ENCODE measurements at regions not wholly inside any gene's neighbourhood (a gene's known extent, or its start where the extent isn't known, plus 50 kb on each side); places are given as distances from the start of the nearest gene placed in this dataset.

DNA sequence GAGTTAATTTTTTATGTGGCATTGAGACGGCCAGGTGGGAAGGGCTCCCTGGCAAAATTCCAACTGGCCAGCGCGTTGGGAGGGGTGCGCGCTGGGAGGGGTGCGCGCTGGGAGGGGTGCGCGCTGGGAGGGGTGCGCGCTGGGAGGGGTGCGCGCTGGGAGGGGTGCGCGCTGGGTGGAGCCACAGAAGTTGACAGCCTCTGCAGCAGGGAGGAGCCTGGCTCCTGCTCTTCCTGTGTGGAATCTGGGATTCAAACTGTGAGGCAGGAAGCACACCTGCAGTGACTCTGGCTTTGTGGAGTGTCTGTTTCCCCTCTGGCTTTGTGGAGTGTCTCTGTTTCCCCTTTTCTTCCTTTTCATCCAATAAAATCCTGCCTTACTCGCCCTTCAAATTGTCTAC is 147.9 kb upstream of the CBLN2 start:
- no peak overlapping the region for H3K4me3 ChIP-seq (ENCODE audit: control insufficient read depth, low read depth, low read length)
- DNase-seq (ENCODE audit: low read depth) = no peak

DNA sequence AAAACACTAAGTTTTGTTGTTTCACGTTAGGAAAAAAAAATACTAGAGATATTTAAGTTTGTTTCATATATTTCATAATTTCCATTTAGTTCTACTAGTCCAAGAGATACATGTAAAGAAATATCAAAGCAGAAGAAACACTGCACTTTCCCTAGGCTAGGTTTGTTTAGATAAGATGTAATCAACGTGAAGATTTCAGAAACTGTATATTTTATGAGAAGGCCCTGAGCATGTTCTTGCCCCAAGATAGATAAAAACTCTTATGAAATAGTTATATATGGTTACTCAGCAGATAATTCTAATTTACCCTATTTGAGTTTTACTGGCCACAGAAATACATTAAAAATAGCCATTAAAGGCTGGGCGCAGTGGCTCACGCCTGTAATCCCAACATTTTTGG is 143.6 kb upstream of the CBLN2 start:
- DNase-seq (ENCODE audit: low read depth) = no peak
- TF ChIP-seq, protein P1, sequence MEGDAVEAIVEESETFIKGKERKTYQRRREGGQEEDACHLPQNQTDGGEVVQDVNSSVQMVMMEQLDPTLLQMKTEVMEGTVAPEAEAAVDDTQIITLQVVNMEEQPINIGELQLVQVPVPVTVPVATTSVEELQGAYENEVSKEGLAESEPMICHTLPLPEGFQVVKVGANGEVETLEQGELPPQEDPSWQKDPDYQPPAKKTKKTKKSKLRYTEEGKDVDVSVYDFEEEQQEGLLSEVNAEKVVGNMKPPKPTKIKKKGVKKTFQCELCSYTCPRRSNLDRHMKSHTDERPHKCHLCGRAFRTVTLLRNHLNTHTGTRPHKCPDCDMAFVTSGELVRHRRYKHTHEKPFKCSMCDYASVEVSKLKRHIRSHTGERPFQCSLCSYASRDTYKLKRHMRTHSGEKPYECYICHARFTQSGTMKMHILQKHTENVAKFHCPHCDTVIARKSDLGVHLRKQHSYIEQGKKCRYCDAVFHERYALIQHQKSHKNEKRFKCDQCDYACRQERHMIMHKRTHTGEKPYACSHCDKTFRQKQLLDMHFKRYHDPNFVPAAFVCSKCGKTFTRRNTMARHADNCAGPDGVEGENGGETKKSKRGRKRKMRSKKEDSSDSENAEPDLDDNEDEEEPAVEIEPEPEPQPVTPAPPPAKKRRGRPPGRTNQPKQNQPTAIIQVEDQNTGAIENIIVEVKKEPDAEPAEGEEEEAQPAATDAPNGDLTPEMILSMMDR (IDR thresholded peaks at IDR 0.05; ENCODE audit: control insufficient read depth, insufficient read depth, low read depth, low read length, missing control alignments) = no peak
- H3K4me3 ChIP-seq (ENCODE audit: control insufficient read depth, low read depth, low read length) = no peak overlapping the region

More for the DNA sequence above, 147.9 kb upstream of the CBLN2 start:
- TF ChIP-seq, protein P1 (IDR thresholded peaks at IDR 0.05; ENCODE audit: control insufficient read depth, insufficient read depth, low read depth, low read length, missing control alignments) = no peak

DNA sequence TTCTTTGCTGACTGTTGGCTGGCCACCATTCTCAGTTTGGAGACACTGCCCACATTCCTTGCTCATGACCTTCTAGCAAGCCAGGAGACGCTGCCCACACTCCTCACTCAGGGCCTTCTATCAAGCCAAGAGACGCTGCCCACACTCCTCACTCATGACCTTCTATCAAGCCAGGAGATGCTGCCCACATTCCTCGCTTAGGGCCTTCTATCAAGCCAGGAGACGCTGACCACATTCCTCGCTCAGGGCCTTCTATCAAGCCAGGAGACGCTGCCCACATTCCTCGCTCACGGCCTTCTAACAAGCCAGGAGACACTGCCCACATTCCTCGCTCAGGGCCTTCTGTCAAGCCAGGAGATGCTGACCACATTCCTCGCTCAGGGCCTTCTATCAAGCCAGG is 131.3 kb upstream of the CBLN2 start:
- TF ChIP-seq, protein P1 (IDR thresholded peaks at IDR 0.05; ENCODE audit: control insufficient read depth, insufficient read depth, low read depth, low read length, missing control alignments) = no peak
- no peak for DNase-seq (ENCODE audit: low read depth)
- no peak overlapping the region for H3K4me3 ChIP-seq (ENCODE audit: control insufficient read depth, low read depth, low read length)

DNA sequence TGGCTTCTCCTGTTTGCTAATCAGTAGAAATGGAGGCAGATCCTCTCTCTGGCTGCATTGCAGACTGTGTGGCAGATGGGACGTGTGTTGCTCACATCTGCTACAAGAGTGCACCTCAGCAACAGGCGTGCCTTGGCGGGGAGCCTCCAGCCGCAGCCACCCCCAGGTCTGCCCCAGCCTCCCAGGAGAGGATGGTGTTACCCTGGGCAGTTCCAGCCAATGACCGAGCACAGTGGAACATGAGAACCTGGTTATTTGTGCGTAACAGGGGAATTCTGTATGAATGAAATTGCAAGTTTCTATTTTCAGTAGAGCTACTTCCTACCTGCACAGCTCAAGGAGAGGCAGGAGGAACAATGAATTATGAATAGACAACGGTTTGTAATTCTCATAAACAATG is 130.6 kb upstream of the CBLN2 start:
- TF ChIP-seq, protein P1 (IDR thresholded peaks at IDR 0.05; ENCODE audit: control insufficient read depth, insufficient read depth, low read depth, low read length, missing control alignments) = no peak
- DNase-seq (ENCODE audit: low read depth) = no peak
- H3K4me3 ChIP-seq (ENCODE audit: control insufficient read depth, low read depth, low read length) = no peak overlapping the region

DNA sequence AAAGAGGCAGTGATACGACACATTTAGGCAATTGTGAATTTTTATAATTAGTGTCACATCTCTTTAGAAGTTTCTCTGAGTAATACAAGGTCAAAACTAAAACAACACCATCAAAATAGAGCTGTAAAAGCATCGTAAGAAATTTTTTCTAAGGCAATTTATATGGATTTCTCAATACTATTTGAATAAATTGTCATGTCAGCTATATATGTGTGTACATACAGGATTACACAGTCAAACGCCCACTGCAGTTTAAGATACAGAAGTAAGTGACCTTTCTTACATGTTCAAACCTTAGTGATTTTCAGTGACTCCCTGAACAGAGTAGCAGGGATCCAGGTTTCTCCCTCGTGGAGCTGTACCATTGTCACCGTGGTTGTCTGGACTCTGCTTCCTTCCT is 129.1 kb upstream of the CBLN2 start:
- TF ChIP-seq, protein P1 (IDR thresholded peaks at IDR 0.05; ENCODE audit: control insufficient read depth, insufficient read depth, low read depth, low read length, missing control alignments) = no peak
- no peak overlapping the region for H3K4me3 ChIP-seq (ENCODE audit: control insufficient read depth, low read depth, low read length)
- no peak for DNase-seq (ENCODE audit: low read depth)

- TF ChIP-seq, protein P1 (IDR thresholded peaks at IDR 0.05; ENCODE audit: control insufficient read depth, insufficient read depth, low read depth, low read length, missing control alignments) = peak; percentile 72
- H3K4me3 ChIP-seq (ENCODE audit: control insufficient read depth, low read depth, low read length) = no peak overlapping the region
- peak; percentile 8 for DNase-seq (ENCODE audit: low read depth)
Observed at GRCh38 chr18:72672364-72673184, 128.4 kb upstream of the CBLN2 start.

Measured in AG09309 (cell line).